GM12875 (cell line): ENCODE measurements at regions not wholly inside any gene's neighbourhood (a gene's known extent, or its start where the extent isn't known, plus 50 kb on each side); places are given as distances from the start of the nearest gene placed in this dataset.

Experiments
- H3K4me3 ChIP-seq: one replicate; pipeline ENCODE4 v1.5.1; 2011; ENCODE audit warnings: low read depth, low read length, control low read depth
- CTCF ChIP-seq: IDR thresholded peaks from 2 replicates; pipeline ENCODE4 v1.5.1; 2011; ENCODE audit warnings: low read depth, mild to moderate bottlenecking, control low read depth, inconsistent platforms, low read length, moderate library complexity, borderline replicate concordance; ENCODE audit not compliant: insufficient read depth

GRCh38 chr17:13862346-13862745 lies 207.0 kb upstream of the COX10 start:
- no peak overlapping the region for H3K4me3 ChIP-seq
- no peak for TF ChIP-seq CTCF

GRCh38 chr17:13863436-13863835 lies 205.9 kb upstream of the COX10 start:
- TF ChIP-seq CTCF = no peak

GRCh38 chr17:13864521-13864920 lies 204.8 kb upstream of the COX10 start:
- TF ChIP-seq CTCF = no peak
- no peak overlapping the region for H3K4me3 ChIP-seq

More at GRCh38 chr17:13863436-13863835, 205.9 kb upstream of the COX10 start:
- no peak overlapping the region for H3K4me3 ChIP-seq

- TF ChIP-seq CTCF = no peak
- no peak overlapping the region for H3K4me3 ChIP-seq
Measured at GRCh38 chr17:13865650-13866049, 203.7 kb upstream of the COX10 start.

DNA sequence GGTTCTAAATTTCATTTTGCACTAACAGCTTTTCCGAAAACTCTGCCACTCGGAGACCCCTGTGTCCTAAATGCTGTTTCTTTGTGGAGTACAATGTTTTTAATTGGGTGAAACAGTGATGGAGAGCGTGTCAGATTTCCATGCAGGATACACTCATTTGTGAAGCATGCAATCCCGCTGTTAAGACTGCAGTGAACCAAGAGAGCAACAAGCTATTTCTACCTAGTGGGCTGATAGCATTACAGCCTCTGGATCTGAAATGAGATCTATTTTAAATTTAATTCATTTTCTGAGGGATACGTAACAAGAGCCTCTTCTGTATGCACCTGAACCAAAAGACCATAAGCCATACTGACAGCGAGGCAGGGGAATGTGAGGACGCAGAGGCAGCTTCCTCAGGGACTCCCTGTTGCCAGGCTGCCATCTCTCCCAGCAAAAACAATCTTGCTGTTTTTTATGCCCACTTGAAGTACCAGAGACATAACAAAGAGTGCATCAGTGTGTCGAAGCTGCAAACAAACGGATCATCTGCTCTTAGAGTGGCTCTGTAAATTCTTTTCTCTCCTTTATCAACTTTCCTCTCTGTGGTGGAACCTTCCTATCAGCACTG lies 199.9 kb upstream of the COX10 start:
- TF ChIP-seq CTCF = no peak
- H3K4me3 ChIP-seq = no peak overlapping the region

DNA sequence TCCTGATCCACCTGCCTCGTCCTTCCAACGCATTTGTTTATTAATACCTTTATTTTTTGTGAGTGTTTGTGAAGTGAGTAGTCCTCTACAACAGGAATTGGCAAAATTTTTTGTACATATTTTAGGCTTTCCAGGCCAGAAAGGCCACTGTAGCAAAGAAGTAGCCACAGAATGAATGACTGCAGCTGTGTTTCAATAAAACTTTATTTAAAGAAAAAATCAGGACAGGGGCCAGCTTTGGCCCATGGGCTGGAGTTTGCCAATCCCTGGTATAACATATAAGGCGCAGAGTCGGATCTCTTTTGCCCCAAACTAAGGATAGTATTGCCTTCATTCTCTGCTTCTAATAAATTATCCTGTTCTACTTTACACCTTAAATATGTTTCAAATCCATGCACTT lies 198.0 kb upstream of the COX10 start:
- TF ChIP-seq CTCF = no peak
- H3K4me3 ChIP-seq = no peak overlapping the region

DNA sequence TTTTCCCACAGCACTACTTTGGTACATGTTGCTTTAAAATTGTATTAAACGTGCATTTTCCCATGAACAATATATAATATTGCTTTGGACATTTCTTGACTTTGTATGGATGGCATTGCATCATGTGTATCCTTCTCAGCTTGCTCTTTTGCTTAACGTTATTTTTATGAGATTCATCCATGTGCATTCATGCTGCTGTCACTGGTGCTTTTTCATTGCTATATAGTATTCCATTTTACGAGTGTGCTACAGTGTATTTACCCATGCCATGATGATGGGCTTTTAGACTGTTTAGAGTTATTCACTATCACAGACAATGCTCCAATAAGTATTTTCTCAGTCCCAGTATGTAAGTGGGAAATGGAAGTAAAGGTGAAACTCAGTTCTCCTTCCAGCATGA lies 195.2 kb upstream of the COX10 start:
- no peak for TF ChIP-seq CTCF

More for the DNA sequence above, 195.2 kb upstream of the COX10 start:
- no peak overlapping the region for H3K4me3 ChIP-seq
